ENCODE measurements at regions not wholly inside any gene's neighbourhood (a gene's known extent, or its start where the extent isn't known, plus 50 kb on each side); places are given as distances from the start of the nearest gene placed in this dataset.

DNA sequence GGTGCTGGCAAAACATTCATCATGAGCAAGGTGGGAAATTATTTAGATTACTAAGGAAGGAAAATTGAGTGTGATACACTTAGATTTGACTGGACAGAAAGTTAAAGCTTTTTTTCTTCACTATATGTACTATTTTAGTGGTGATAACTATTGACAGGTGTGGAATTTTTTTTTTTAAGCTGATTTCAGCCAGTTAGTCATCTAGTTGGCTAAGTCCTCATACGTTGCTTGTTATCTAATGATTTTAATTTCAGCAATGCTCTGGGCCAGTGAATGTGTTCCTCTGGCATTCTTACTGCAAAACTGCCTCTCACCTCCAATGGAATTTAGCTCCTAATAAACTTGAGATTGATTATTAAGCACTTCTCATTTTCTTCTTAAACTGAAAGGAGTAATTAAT, 1223.2 kb upstream of the ACVR2A start:
- TF ChIP-seq, protein P1, sequence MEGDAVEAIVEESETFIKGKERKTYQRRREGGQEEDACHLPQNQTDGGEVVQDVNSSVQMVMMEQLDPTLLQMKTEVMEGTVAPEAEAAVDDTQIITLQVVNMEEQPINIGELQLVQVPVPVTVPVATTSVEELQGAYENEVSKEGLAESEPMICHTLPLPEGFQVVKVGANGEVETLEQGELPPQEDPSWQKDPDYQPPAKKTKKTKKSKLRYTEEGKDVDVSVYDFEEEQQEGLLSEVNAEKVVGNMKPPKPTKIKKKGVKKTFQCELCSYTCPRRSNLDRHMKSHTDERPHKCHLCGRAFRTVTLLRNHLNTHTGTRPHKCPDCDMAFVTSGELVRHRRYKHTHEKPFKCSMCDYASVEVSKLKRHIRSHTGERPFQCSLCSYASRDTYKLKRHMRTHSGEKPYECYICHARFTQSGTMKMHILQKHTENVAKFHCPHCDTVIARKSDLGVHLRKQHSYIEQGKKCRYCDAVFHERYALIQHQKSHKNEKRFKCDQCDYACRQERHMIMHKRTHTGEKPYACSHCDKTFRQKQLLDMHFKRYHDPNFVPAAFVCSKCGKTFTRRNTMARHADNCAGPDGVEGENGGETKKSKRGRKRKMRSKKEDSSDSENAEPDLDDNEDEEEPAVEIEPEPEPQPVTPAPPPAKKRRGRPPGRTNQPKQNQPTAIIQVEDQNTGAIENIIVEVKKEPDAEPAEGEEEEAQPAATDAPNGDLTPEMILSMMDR (IDR thresholded peaks at IDR 0.05), result no peak
- TF ChIP-seq POLR2A (IDR thresholded peaks at IDR 0.05), result no peak
